HUES48 (cell line): ENCODE measurements at regions not wholly inside any gene's neighbourhood (a gene's known extent, or its start where the extent isn't known, plus 50 kb on each side); places are given as distances from the start of the nearest gene placed in this dataset.

Source experiments
- H3K27ac ChIP-seq: one replicate; pipeline ENCODE4 v1.7.0; 2013; ENCODE audit warnings: low read depth, low read length, inconsistent platforms
- H3K27me3 ChIP-seq: 2 replicates; pipeline ENCODE4 v1.6.1; 2013; ENCODE audit warnings: mild to moderate bottlenecking, low read length; ENCODE audit not compliant: control insufficient read depth, insufficient read depth
- H3K36me3 ChIP-seq: 2 replicates; pipeline ENCODE4 v1.6.1; 2013; ENCODE audit warnings: low read length; ENCODE audit not compliant: control insufficient read depth, insufficient read depth
- H3K4me1 ChIP-seq: 2 replicates; pipeline ENCODE4 v1.6.1; 2013; ENCODE audit warnings: mild to moderate bottlenecking, low read length; ENCODE audit not compliant: control insufficient read depth, insufficient read depth
- H3K4me3 ChIP-seq: 2 replicates; pipeline ENCODE4 v1.5.1; 2013; ENCODE audit warnings: mild to moderate bottlenecking, low read depth, low read length
- H3K9ac ChIP-seq: 2 replicates; pipeline ENCODE4 v1.6.1; 2013; ENCODE audit warnings: mild to moderate bottlenecking, low read depth, low read length, moderate library complexity
- H3K9me3 ChIP-seq: 2 replicates; pipeline ENCODE4 v1.6.1; 2013; ENCODE audit warnings: low read length; ENCODE audit not compliant: control insufficient read depth, insufficient read depth

- no peak overlapping the region for H3K4me3 ChIP-seq
- H3K9me3 ChIP-seq, result no peaks in the 10 kb centered on the region
- H3K27ac ChIP-seq, result no peak overlapping the region
- H3K36me3 ChIP-seq, result no peaks in the 10 kb centered on the region
- no peak overlapping the region for H3K9ac ChIP-seq
- H3K27me3 ChIP-seq, result no peaks in the 10 kb centered on the region
- H3K4me1 ChIP-seq, result peaks cover 24% of the 10 kb centered on the region; the same call in 1 of the 2 replicates
These were observed 483.3 kb downstream of the VRK1 start for GRCh38 chr14:97280526-97280925.

GRCh38 chr14:97281741-97282140, 484.6 kb downstream of the VRK1 start:
- Histone ChIP-seq H3K27ac (no peak overlapping the region), H3K9ac (no peak overlapping the region)

GRCh38 chr14:97282210-97283004, 485.2 kb downstream of the VRK1 start:
- peaks cover 10% of the 10 kb centered on the region; the same call in 1 of the 2 replicates for H3K27me3 ChIP-seq
- no peaks in the 10 kb centered on the region for H3K36me3 ChIP-seq
- no peak overlapping the region for H3K9ac ChIP-seq
- H3K27ac ChIP-seq, result no peak overlapping the region
- H3K9me3 ChIP-seq, result no peaks in the 10 kb centered on the region
- peaks cover 23% of the 10 kb centered on the region; the same call in 1 of the 2 replicates for H3K4me1 ChIP-seq
- no peak overlapping the region for H3K4me3 ChIP-seq

More at GRCh38 chr14:97281741-97282140, 484.6 kb downstream of the VRK1 start:
- no peak overlapping the region for H3K4me3 ChIP-seq
- H3K27me3 ChIP-seq, result peaks cover 9% of the 10 kb centered on the region; the same call in 1 of the 2 replicates
- H3K9me3 ChIP-seq, result no peaks in the 10 kb centered on the region
- peaks cover 24% of the 10 kb centered on the region; the same call in 1 of the 2 replicates for H3K4me1 ChIP-seq
- no peaks in the 10 kb centered on the region for H3K36me3 ChIP-seq

- Histone ChIP-seq H3K4me1 (peaks cover 17% of the 10 kb centered on the region; the same call in 1 of the 2 replicates), H3K4me3 (no peak overlapping the region), H3K9me3 (no peaks in the 10 kb centered on the region), H3K27ac (no peak overlapping the region), H3K27me3 (peaks cover 10% of the 10 kb centered on the region; the same call in 1 of the 2 replicates), H3K36me3 (no peaks in the 10 kb centered on the region), H3K9ac (no peak overlapping the region)
These were observed 485.8 kb downstream of the VRK1 start for GRCh38 chr14:97283005-97283403.

- Histone ChIP-seq H3K4me1 (peaks cover 13% of the 10 kb centered on the region; the same call in 1 of the 2 replicates), H3K27ac (no peak overlapping the region)
These were observed 486.2 kb downstream of the VRK1 start for GRCh38 chr14:97283426-97283825.

GRCh38 chr14:97283841-97284240, 486.7 kb downstream of the VRK1 start:
- H3K27ac ChIP-seq, result no peak overlapping the region

More at GRCh38 chr14:97283426-97283825, 486.2 kb downstream of the VRK1 start:
- Histone ChIP-seq H3K4me3 (no peak overlapping the region), H3K36me3 (no peaks in the 10 kb centered on the region), H3K9ac (no peak overlapping the region), H3K9me3 (no peaks in the 10 kb centered on the region), H3K27me3 (peaks cover 10% of the 10 kb centered on the region; the same call in 1 of the 2 replicates)

GRCh38 chr14:97287956-97288355, 490.8 kb downstream of the VRK1 start:
- H3K27me3 ChIP-seq, result peaks cover 10% of the 10 kb centered on the region; the same call in 1 of the 2 replicates
- no peaks in the 10 kb centered on the region for H3K4me1 ChIP-seq
- no peaks in the 10 kb centered on the region for H3K36me3 ChIP-seq
- H3K27ac ChIP-seq, result no peak overlapping the region
- H3K9ac ChIP-seq, result no peak overlapping the region
- no peak overlapping the region for H3K4me3 ChIP-seq
- no peaks in the 10 kb centered on the region for H3K9me3 ChIP-seq

More at GRCh38 chr14:97283841-97284240, 486.7 kb downstream of the VRK1 start:
- Histone ChIP-seq H3K4me1 (0 out of 2 replicates have a peak, but pooled peaks cover 12% of the 10 kb centered on the region), H3K9ac (no peak overlapping the region), H3K4me3 (no peak overlapping the region), H3K36me3 (no peaks in the 10 kb centered on the region), H3K27me3 (peaks cover 10% of the 10 kb centered on the region; the same call in 1 of the 2 replicates), H3K9me3 (no peaks in the 10 kb centered on the region)

- no peak overlapping the region for H3K9ac ChIP-seq
- H3K4me1 ChIP-seq, result 0 out of 2 replicates have a peak, but pooled peaks cover 2% of the 10 kb centered on the region
- no peak overlapping the region for H3K27ac ChIP-seq
- no peak overlapping the region for H3K4me3 ChIP-seq
- H3K27me3 ChIP-seq, result peaks cover 10% of the 10 kb centered on the region; the same call in 1 of the 2 replicates
- H3K36me3 ChIP-seq, result no peaks in the 10 kb centered on the region
- H3K9me3 ChIP-seq, result no peaks in the 10 kb centered on the region
These were observed 492.9 kb downstream of the VRK1 start for GRCh38 chr14:97290065-97290464.

- H3K4me3 ChIP-seq, result no peak overlapping the region
- no peaks in the 10 kb centered on the region for H3K9me3 ChIP-seq
These were observed 493.8 kb downstream of the VRK1 start for GRCh38 chr14:97290977-97291376.

GRCh38 chr14:97293659-97294058, 496.5 kb downstream of the VRK1 start:
- Histone ChIP-seq H3K9me3 (no peaks in the 10 kb centered on the region), H3K4me1 (peaks cover 8% of the 10 kb centered on the region; the same call in 1 of the 2 replicates), H3K9ac (no peak overlapping the region), H3K27me3 (no peaks in the 10 kb centered on the region; the same call in 1 of the 2 replicates), H3K36me3 (no peaks in the 10 kb centered on the region), H3K27ac (no peak overlapping the region), H3K4me3 (no peak overlapping the region)

More at GRCh38 chr14:97290977-97291376, 493.8 kb downstream of the VRK1 start:
- no peak overlapping the region for H3K27ac ChIP-seq
- H3K27me3 ChIP-seq, result peaks cover 9% of the 10 kb centered on the region; the same call in 1 of the 2 replicates
- H3K4me1 ChIP-seq, result 0 out of 2 replicates have a peak, but pooled peaks cover 2% of the 10 kb centered on the region
- no peaks in the 10 kb centered on the region for H3K36me3 ChIP-seq
- no peak overlapping the region for H3K9ac ChIP-seq
